GM12801 (cell line): ENCODE measurements at regions not wholly inside any gene's neighbourhood (a gene's known extent, or its start where the extent isn't known, plus 50 kb on each side); places are given as distances from the start of the nearest gene placed in this dataset.

Experiments used
- CTCF ChIP-seq: IDR thresholded peaks from one replicate; pipeline ENCODE4 v1.5.1; 2011; ENCODE audit warnings: control low read depth; ENCODE audit not compliant: insufficient read length; ENCODE audit errors: extremely low read depth

DNA sequence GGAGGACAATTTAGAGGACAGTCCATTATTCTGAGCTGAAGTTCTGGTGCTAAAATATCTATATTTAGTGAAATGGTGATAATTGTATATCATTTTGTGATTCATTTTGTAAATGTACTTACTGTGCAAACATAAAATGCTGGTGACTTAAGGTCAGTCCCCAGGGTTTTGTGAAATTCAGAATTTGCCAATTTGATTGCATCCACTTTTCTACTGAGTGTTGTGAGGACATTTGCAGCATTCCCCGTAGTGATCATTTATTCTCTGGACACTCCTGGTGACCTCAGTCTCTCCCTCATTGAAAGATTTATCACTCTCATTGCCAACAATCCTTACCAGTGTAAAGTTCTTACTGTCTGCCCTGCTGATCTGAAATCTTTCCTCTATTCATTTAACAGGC lies 98.2 kb downstream of the SOCS6 start:
- no peak for TF ChIP-seq CTCF

GRCh38 chr18:70386582-70386981 lies 97.7 kb downstream of the SOCS6 start:
- TF ChIP-seq CTCF = no peak

DNA sequence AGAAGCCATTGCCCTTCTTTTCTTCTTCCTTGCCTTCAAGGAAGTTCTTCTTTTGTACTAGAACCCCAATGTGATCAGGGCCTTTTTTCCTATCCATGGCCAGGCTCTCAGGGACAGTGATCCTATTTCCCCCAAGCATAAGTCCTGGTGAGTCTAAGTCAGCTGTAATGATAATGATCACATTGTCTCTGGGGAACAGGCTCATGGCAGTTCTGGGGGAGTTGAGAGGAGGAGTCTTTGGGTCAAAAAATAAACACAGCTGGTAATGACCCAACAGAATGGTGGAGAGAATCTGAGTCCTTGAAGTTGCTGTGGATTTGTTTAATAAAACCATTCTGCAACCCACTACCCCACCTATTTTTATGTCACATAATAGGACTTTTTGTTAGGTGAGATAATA lies 96.6 kb downstream of the SOCS6 start:
- TF ChIP-seq CTCF = no peak

DNA sequence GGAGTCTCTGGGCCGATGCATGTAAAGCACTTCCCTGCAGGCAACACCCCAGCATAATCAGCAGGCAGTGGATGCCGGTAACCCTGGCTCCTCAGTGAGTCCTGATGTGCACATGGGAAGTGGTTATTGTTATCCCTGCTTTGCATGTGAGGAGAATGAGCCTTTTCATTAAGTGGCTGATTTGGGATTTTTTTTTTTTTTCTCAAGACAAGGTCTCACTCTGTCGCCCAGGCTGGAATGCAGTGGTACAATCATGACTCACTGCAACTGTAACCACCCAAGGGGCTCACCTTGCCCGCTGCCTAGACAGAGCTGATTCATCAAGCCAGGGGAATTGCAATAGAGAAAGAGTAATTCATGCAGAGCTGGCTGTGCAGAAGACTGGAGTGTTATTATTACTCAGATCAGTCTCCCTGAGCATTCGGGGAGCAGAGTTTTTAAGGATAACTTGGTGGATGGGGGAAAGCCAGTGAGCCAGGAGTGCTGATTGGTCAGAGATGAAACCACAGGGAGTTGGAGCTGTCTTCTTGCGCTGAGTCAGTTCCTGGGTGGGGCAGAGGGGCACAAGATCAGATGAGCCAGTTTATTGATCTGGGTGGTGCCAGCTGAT lies 95.4 kb downstream of the SOCS6 start:
- TF ChIP-seq CTCF = no peak

GRCh38 chr18:70382992-70383717 lies 94.3 kb downstream of the SOCS6 start:
- TF ChIP-seq CTCF = no peak

DNA sequence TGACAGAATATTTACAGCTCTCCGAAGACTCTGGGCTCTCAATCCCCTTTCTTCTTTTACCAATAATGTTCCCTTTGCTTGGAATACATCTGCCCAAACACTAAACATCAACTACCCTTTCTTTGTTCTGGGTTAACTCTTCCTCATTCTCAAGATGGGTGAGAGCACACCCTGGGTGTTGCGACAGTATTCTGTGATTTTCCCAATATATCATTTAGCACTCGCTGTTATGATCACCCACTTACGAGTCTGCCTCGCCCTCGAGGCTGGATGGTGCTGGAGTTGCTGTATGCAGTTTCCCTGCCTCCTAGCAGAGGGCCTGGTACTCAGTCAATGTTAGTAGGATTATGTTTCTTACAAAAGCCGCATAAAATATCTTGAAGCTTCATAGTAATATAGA lies 93.2 kb downstream of the SOCS6 start:
- no peak for TF ChIP-seq CTCF

- TF ChIP-seq CTCF = no peak
These were observed 92.4 kb downstream of the SOCS6 start for GRCh38 chr18:70380915-70381896.
